RWPE1 (cell line): ENCODE measurements at regions not wholly inside any gene's neighbourhood (a gene's known extent, or its start where the extent isn't known, plus 50 kb on each side); places are given as distances from the start of the nearest gene placed in this dataset.

Experiments
- CTCF ChIA-PET: fragments of 350-600 bp; sonication (Branson Sonifier 250); formaldehyde crosslinking; extraction: SDS; loops from one replicate; lab custom pipeline; 2021; lab: Yijun Ruan, JAX
- POLR2A ChIA-PET: fragments of 400-600 bp; formaldehyde crosslinking; extraction: SDS; loops from one replicate; lab custom pipeline; 2020; ENCODE audit warnings: antibody characterized with exemption; ENCODE audit not compliant: low non-redundant PET; lab: Yijun Ruan, JAX
- DNase-seq: peaks from one replicate; pipeline ENCODE4 v3.0.0; 2012; ENCODE audit warnings: low spot score
- H3K27ac ChIP-seq: fragments of 450-650 bp; 2 replicates; pipeline ENCODE4 v1.5.1; 2017
- CTCF ChIP-seq: fragments of 450-650 bp; conservative IDR thresholded peaks from 2 replicates; pipeline ENCODE4 v1.5.1; 2017; ENCODE audit warnings: low read depth, mild to moderate bottlenecking

DNA sequence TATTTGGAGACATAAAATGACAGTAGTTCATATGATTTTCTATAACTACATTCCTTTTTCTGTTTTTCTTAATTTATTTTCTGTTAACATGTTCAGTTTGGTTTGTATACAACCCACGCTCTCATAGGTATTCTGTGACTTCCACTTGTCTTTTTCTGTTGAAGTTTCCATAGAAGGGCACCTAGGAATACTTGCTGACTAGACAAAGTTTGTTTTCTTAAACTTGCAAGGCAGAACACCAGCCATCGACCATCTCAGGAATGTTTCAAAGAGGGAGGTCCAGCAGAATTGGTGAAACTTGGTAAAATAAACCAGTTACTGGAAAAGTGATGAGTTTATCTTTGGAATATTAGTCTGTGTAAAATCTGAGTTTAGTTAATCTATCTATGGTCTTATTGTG lies 403.2 kb upstream of the CADM2 start:
- DNase-seq: no peak
- TF ChIP-seq CTCF: no peak
- no peak overlapping the region for H3K27ac ChIP-seq
- ChIA-PET POLR2A (no interaction called here), CTCF (no interaction called here)

- DNase-seq: no peak
- H3K27ac ChIP-seq: no peak overlapping the region
- no peak for TF ChIP-seq CTCF
- CTCF ChIA-PET: no interaction called here
- POLR2A ChIA-PET: no interaction called here
Measured at GRCh38 chr3:84566256-84566655, 392.5 kb upstream of the CADM2 start.

DNA sequence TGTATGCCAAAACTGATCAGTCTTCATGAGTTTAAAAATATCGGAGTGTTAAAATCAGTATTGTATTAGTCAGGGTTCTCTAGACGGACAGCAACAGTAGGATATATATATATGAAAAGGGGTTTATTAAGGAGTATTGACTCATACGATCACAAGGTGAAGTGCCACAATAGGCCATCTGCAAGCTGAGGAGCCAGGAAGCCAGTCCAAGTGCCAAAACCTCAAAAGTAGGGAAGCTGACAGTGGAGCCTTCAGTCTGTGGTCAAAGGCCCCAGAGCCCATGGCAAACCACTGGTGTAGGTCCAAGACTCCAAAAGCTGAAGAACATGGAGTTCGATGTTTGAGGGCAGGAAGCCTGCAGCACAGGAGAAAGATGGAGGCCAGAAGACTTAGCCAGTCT lies 391.0 kb upstream of the CADM2 start:
- POLR2A ChIA-PET: no interaction called here
- no peak for DNase-seq
- no peak for TF ChIP-seq CTCF
- H3K27ac ChIP-seq: no peak overlapping the region
- CTCF ChIA-PET: no interaction called here

DNA sequence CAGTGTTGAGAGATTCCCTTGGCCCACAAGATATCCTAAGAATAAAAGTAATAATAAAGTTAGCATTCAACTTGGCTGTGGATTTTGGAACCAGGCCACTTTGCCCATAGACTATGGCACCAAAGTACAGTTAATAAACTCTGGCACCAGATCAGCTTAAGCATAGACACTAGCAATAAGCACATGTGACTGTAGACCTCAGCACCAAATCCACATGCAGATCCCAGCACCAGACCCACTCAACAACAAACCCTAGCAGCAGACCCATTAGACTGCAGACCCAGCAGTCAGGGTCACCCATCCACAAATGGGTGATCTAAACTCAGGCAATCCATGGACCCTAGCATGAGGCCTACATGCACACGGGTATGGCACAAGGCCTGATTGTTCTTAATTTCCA lies 384.8 kb upstream of the CADM2 start:
- no peak overlapping the region for H3K27ac ChIP-seq
- DNase-seq: no peak
- no peak for TF ChIP-seq CTCF
- CTCF ChIA-PET: no interaction called here
- POLR2A ChIA-PET: no interaction called here

GRCh38 chr3:84586427-84586826 lies 372.4 kb upstream of the CADM2 start:
- CTCF ChIA-PET: no interaction called here
- POLR2A ChIA-PET: no interaction called here
- no peak for TF ChIP-seq CTCF
- no peak for DNase-seq
- no peak overlapping the region for H3K27ac ChIP-seq

- ChIA-PET POLR2A (no interaction called here), CTCF (no interaction called here)
- TF ChIP-seq CTCF: no peak
- no peak overlapping the region for H3K27ac ChIP-seq
- DNase-seq: no peak
Measured at GRCh38 chr3:84600703-84601225, 358.0 kb upstream of the CADM2 start.

GRCh38 chr3:84601303-84601702 lies 357.5 kb upstream of the CADM2 start:
- POLR2A ChIA-PET: no interaction called here
- no peak for DNase-seq
- no peak for TF ChIP-seq CTCF
- no peak overlapping the region for H3K27ac ChIP-seq
- CTCF ChIA-PET: no interaction called here
